ENCODE measurements at regions not wholly inside any gene's neighbourhood (a gene's known extent, or its start where the extent isn't known, plus 50 kb on each side); places are given as distances from the start of the nearest gene placed in this dataset.

- no peaks in the 10 kb centered on the region for H3K27me3 ChIP-seq (ENCODE audit: control insufficient read depth, insufficient read depth, low read length)
- no peak for TF ChIP-seq CTCF (IDR thresholded peaks at IDR 0.05; ENCODE audit: low read depth, low read length)
- POLR2A ChIA-PET = no interaction called here
- DNase-seq (ENCODE audit: low read depth, low spot score) = no peak
- no peak overlapping the region for H3K27ac ChIP-seq (ENCODE audit: low read depth, low read length)
- no peaks in the 10 kb centered on the region; the same call in 1 of the 2 replicates for H3K9me3 ChIP-seq (ENCODE audit: control insufficient read depth, insufficient read depth, low read length)
- CTCF ChIA-PET = no interaction called here
- H3K4me3 ChIP-seq (ENCODE audit: low read depth, low read length) = no peak overlapping the region
Measured at GRCh38 chr1:221066351-221067001, 187.2 kb downstream of the HLX start.

GRCh38 chr1:221067721-221068120 is 188.5 kb downstream of the HLX start:
- no peaks in the 10 kb centered on the region; the same call in 1 of the 2 replicates for H3K9me3 ChIP-seq (ENCODE audit: control insufficient read depth, insufficient read depth, low read length)
- no peak for TF ChIP-seq CTCF (IDR thresholded peaks at IDR 0.05; ENCODE audit: low read depth, low read length)
- ChIA-PET POLR2A (no interaction called here), CTCF (no interaction called here)
- H3K27me3 ChIP-seq (ENCODE audit: control insufficient read depth, insufficient read depth, low read length) = no peaks in the 10 kb centered on the region
- no peak for DNase-seq (ENCODE audit: low read depth, low spot score)
- H3K4me3 ChIP-seq (ENCODE audit: low read depth, low read length) = no peak overlapping the region
- H3K27ac ChIP-seq (ENCODE audit: low read depth, low read length) = no peak overlapping the region

- DNase-seq (ENCODE audit: low read depth, low spot score) = no peak
- Histone ChIP-seq H3K9me3 (ENCODE audit: control insufficient read depth, insufficient read depth, low read length) (no peaks in the 10 kb centered on the region), H3K27ac (ENCODE audit: low read depth, low read length) (no peak overlapping the region), H3K4me3 (ENCODE audit: low read depth, low read length) (no peak overlapping the region), H3K27me3 (ENCODE audit: control insufficient read depth, insufficient read depth, low read length) (no peaks in the 10 kb centered on the region)
- ChIA-PET POLR2A (no interaction called here), CTCF (interaction anchor here (2.0 kb wide), 1 partner anchor 134 kb away, joined by 4 read pairs; no protein-coding TSS in a partner anchor)
- TF ChIP-seq CTCF (IDR thresholded peaks at IDR 0.05; ENCODE audit: low read depth, low read length) = no peak
Measured at GRCh38 chr1:221069178-221069903, 190.1 kb downstream of the HLX start.

GRCh38 chr1:221069986-221070385 is 190.7 kb downstream of the HLX start:
- no peak for DNase-seq (ENCODE audit: low read depth, low spot score)
- Histone ChIP-seq H3K9me3 (ENCODE audit: control insufficient read depth, insufficient read depth, low read length) (no peaks in the 10 kb centered on the region), H3K27ac (ENCODE audit: low read depth, low read length) (no peak overlapping the region), H3K4me3 (ENCODE audit: low read depth, low read length) (no peak overlapping the region), H3K27me3 (ENCODE audit: control insufficient read depth, insufficient read depth, low read length) (no peaks in the 10 kb centered on the region)
- ChIA-PET CTCF (interaction anchor here (2.0 kb wide), 1 partner anchor 134 kb away, joined by 4 read pairs; no protein-coding TSS in a partner anchor), POLR2A (no interaction called here)
- TF ChIP-seq CTCF (IDR thresholded peaks at IDR 0.05; ENCODE audit: low read depth, low read length) = no peak

- ChIA-PET CTCF (interaction anchor here (1.0 kb wide), 1 partner anchor 132 kb away, joined by 3 read pairs; no protein-coding TSS in a partner anchor), POLR2A (no interaction called here)
- Histone ChIP-seq H3K27ac (ENCODE audit: low read depth, low read length) (no peak overlapping the region), H3K4me3 (ENCODE audit: low read depth, low read length) (no peak overlapping the region), H3K9me3 (ENCODE audit: control insufficient read depth, insufficient read depth, low read length) (no peaks in the 10 kb centered on the region), H3K27me3 (ENCODE audit: control insufficient read depth, insufficient read depth, low read length) (no peaks in the 10 kb centered on the region)
- DNase-seq (ENCODE audit: low read depth, low spot score) = no peak
- no peak for TF ChIP-seq CTCF (IDR thresholded peaks at IDR 0.05; ENCODE audit: low read depth, low read length)
Measured at GRCh38 chr1:221071777-221072176, 192.5 kb downstream of the HLX start.

Data from AG04450 (cell line).